Endodermal cell (in vitro differentiated cells): ENCODE measurements at regions not wholly inside any gene's neighbourhood (a gene's known extent, or its start where the extent isn't known, plus 50 kb on each side); places are given as distances from the start of the nearest gene placed in this dataset.

Source experiments
- DNase-seq: peaks from one replicate; pipeline ENCODE4 v3.0.0-alpha.2; 2017
- H3K27ac ChIP-seq: 2 replicates; pipeline ENCODE4 v1.5.1; 2013; ENCODE audit warnings: mild to moderate bottlenecking, low read depth, low read length, moderate library complexity
- H3K27me3 ChIP-seq: 2 replicates; pipeline ENCODE4 v1.6.1; 2013; ENCODE audit warnings: mild to moderate bottlenecking, low read length, moderate library complexity; ENCODE audit not compliant: insufficient read depth, control insufficient read depth, poor library complexity, severe bottlenecking
- H3K36me3 ChIP-seq: 2 replicates; pipeline ENCODE4 v1.7.0; 2013; ENCODE audit warnings: mild to moderate bottlenecking, low read length, moderate library complexity; ENCODE audit not compliant: control insufficient read depth, insufficient read depth
- H3K4me1 ChIP-seq: one replicate; pipeline ENCODE4 v1.7.0; 2013; ENCODE audit warnings: low read length; ENCODE audit not compliant: control insufficient read depth, insufficient read depth
- H3K4me3 ChIP-seq: 2 replicates; pipeline ENCODE4 v1.5.1; 2013; ENCODE audit warnings: mild to moderate bottlenecking, low read length, moderate library complexity
- H3K9ac ChIP-seq: 2 replicates; pipeline ENCODE4 v1.6.1; 2013; ENCODE audit warnings: mild to moderate bottlenecking, low read length, moderate library complexity; ENCODE audit not compliant: poor library complexity, severe bottlenecking; ENCODE audit errors: extremely low read depth
- H3K9me3 ChIP-seq: 2 replicates; pipeline ENCODE4 v1.6.1; 2013; ENCODE audit warnings: mild to moderate bottlenecking, low read length, moderate library complexity; ENCODE audit not compliant: control insufficient read depth
- H3K27ac Mint-ChIP-seq: 2 replicates; pipeline ENCODE4 v1.8.0; 2020; ENCODE audit warnings: mixed read lengths
- H3K27me3 Mint-ChIP-seq: 2 replicates; pipeline ENCODE4 v1.8.0; 2021; ENCODE audit warnings: mild to moderate bottlenecking, mixed read lengths; ENCODE audit not compliant: insufficient read depth
- H3K36me3 Mint-ChIP-seq: 2 replicates; pipeline ENCODE4 v1.8.0; 2020; ENCODE audit warnings: low read depth, mixed read lengths
- H3K4me1 Mint-ChIP-seq: 2 replicates; pipeline ENCODE4 v1.8.0; 2020; ENCODE audit warnings: mixed read lengths
- H3K4me3 Mint-ChIP-seq: 2 replicates; pipeline ENCODE4 v1.8.0; 2020; ENCODE audit warnings: mild to moderate bottlenecking, moderate library complexity, mixed read lengths
- H3K9me3 Mint-ChIP-seq: 2 replicates; pipeline ENCODE4 v1.8.0; 2020; ENCODE audit warnings: mild to moderate bottlenecking, mixed read lengths
- CTCF ChIP-seq: fragments of 200-600 bp; sonication (generic); conservative IDR thresholded peaks from 2 replicates; pipeline ENCODE4 v1.5.0; 2021; ENCODE audit warnings: antibody characterized with exemption, mild to moderate bottlenecking
- WGBS, 2 experiments: methylation state at CpG; one replicate each; pipeline versions ENCODE4 v1.1.5 to v1.1.7; 2013; ENCODE audit warnings: missing lambda C conversion rate in 2 of 2, mixed read lengths in 1 of 2; ENCODE audit not compliant: insufficient coverage in 1 of 2, insufficient read length in 1 of 2; 5-methylcytosine and 5-hydroxymethylcytosine counted together

- peak; percentile 81 for DNase-seq
- Mint-ChIP-seq H3K4me1 (peaks cover 2% of the 10 kb centered on the region), H3K27me3 (peaks cover 2% of the 10 kb centered on the region), H3K4me3 (no peak overlapping the region), H3K27ac (peak overlapping the region; percentile 31), H3K36me3 (no peaks in the 10 kb centered on the region), H3K9me3 (no peaks in the 10 kb centered on the region)
- Histone ChIP-seq H3K9ac (no peak overlapping the region), H3K36me3 (no peaks in the 10 kb centered on the region), H3K9me3 (no peaks in the 10 kb centered on the region), H3K4me1 (no peaks in the 10 kb centered on the region), H3K4me3 (no peak overlapping the region), H3K27ac (no peak overlapping the region), H3K27me3 (no peaks in the 10 kb centered on the region)
- TF ChIP-seq CTCF: peak; percentile 71
- 70 to 84% methylated on average over 6 to 8 of the region's 8 CpGs for WGBS, 2 experiments
Measured at GRCh38 chr7:46131916-46132795, 211.1 kb upstream of the IGFBP3 start.

- H3K9me3 Mint-ChIP-seq: no peaks in the 10 kb centered on the region
- Histone ChIP-seq H3K9me3 (no peaks in the 10 kb centered on the region), H3K27me3 (no peaks in the 10 kb centered on the region), H3K36me3 (no peaks in the 10 kb centered on the region), H3K4me3 (no peak overlapping the region), H3K4me1 (no peaks in the 10 kb centered on the region), H3K27ac (no peak overlapping the region), H3K9ac (no peak overlapping the region)
- H3K27me3 Mint-ChIP-seq: peaks cover 2% of the 10 kb centered on the region
- no peak overlapping the region for H3K4me3 Mint-ChIP-seq
- H3K27ac Mint-ChIP-seq: no peak overlapping the region
- TF ChIP-seq CTCF: no peak
- peaks cover 2% of the 10 kb centered on the region for H3K4me1 Mint-ChIP-seq
- no peak for DNase-seq
- H3K36me3 Mint-ChIP-seq: no peaks in the 10 kb centered on the region
- 83 to 100% methylated on average over 2 to 3 of the region's 4 CpGs for WGBS, 2 experiments
Measured at GRCh38 chr7:46129831-46130230, 208.8 kb upstream of the IGFBP3 start.

GRCh38 chr7:46127814-46128213 lies 206.7 kb upstream of the IGFBP3 start:
- no peak overlapping the region for H3K4me3 Mint-ChIP-seq
- H3K9me3 Mint-ChIP-seq: no peaks in the 10 kb centered on the region
- H3K36me3 ChIP-seq: no peaks in the 10 kb centered on the region
- peaks cover 2% of the 10 kb centered on the region for H3K4me1 Mint-ChIP-seq
- 86 to 100% methylated on average over 1 of the region's 2 CpGs for WGBS, 2 experiments
- no peak for TF ChIP-seq CTCF
- no peak overlapping the region for H3K27ac ChIP-seq
- no peak for DNase-seq
- H3K4me3 ChIP-seq: no peak overlapping the region
- H3K9me3 ChIP-seq: no peaks in the 10 kb centered on the region
- H3K27me3 ChIP-seq: no peaks in the 10 kb centered on the region
- peaks cover 2% of the 10 kb centered on the region for H3K27me3 Mint-ChIP-seq
- H3K36me3 Mint-ChIP-seq: no peaks in the 10 kb centered on the region
- H3K27ac Mint-ChIP-seq: no peak overlapping the region
- no peaks in the 10 kb centered on the region for H3K4me1 ChIP-seq
- H3K9ac ChIP-seq: no peak overlapping the region
